ENCODE measurements at regions not wholly inside any gene's neighbourhood (a gene's known extent, or its start where the extent isn't known, plus 50 kb on each side); places are given as distances from the start of the nearest gene placed in this dataset.

GRCh38 chr17:68197997-68198930, 49.6 kb upstream of the AMZ2 start:
- TF ChIP-seq, protein P1, sequence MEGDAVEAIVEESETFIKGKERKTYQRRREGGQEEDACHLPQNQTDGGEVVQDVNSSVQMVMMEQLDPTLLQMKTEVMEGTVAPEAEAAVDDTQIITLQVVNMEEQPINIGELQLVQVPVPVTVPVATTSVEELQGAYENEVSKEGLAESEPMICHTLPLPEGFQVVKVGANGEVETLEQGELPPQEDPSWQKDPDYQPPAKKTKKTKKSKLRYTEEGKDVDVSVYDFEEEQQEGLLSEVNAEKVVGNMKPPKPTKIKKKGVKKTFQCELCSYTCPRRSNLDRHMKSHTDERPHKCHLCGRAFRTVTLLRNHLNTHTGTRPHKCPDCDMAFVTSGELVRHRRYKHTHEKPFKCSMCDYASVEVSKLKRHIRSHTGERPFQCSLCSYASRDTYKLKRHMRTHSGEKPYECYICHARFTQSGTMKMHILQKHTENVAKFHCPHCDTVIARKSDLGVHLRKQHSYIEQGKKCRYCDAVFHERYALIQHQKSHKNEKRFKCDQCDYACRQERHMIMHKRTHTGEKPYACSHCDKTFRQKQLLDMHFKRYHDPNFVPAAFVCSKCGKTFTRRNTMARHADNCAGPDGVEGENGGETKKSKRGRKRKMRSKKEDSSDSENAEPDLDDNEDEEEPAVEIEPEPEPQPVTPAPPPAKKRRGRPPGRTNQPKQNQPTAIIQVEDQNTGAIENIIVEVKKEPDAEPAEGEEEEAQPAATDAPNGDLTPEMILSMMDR (IDR thresholded peaks at IDR 0.05; ENCODE audit: low read depth, low read length, missing control alignments), result no peak
- no peak overlapping the region for H3K4me3 ChIP-seq (ENCODE audit: low read depth, low read length)
- DNase-seq (ENCODE audit: low read depth), result no peak
